ENCODE measurements at regions not wholly inside any gene's neighbourhood (a gene's known extent, or its start where the extent isn't known, plus 50 kb on each side); places are given as distances from the start of the nearest gene placed in this dataset.

GRCh38 chrX:14412686-14413085 lies 116.7 kb upstream of the GLRA2 start:
- DNase-seq (ENCODE audit: low spot score in 2 of 2) = no peak
- Histone ChIP-seq H3K27me3 (no peaks in the 10 kb centered on the region), H3K27ac (no peak overlapping the region), H3K36me3 (no peaks in the 10 kb centered on the region), H3K9me3 (no peaks in the 10 kb centered on the region), H3K4me1 (no peaks in the 10 kb centered on the region), H3K4me3 (no peak overlapping the region)
- TF ChIP-seq EP300 (IDR thresholded peaks at IDR 0.05) (no peak), POLR2AphosphoS5 (IDR thresholded peaks at IDR 0.05) (no peak), CTCF (IDR thresholded peaks at IDR 0.05) (no peak)
- WGBS = 68% methylated on average over 1 of the region's 1 CpG

GRCh38 chrX:14411326-14411725 lies 118.0 kb upstream of the GLRA2 start:
- no peak overlapping the region for H3K27ac ChIP-seq
- DNase-seq (ENCODE audit: low spot score in 2 of 2) = no peak
- TF ChIP-seq EP300 (IDR thresholded peaks at IDR 0.05) (no peak), POLR2AphosphoS5 (IDR thresholded peaks at IDR 0.05) (no peak), CTCF (IDR thresholded peaks at IDR 0.05) (no peak), POLR2A (IDR thresholded peaks at IDR 0.05) (no peak)
- 37% methylated on average over 1 of the region's 1 CpG for WGBS
- no peaks in the 10 kb centered on the region for H3K9me3 ChIP-seq
- no peaks in the 10 kb centered on the region for H3K4me1 ChIP-seq
- no peaks in the 10 kb centered on the region for H3K36me3 ChIP-seq
- no peak overlapping the region for H3K4me3 ChIP-seq
- H3K27me3 ChIP-seq = no peaks in the 10 kb centered on the region

GRCh38 chrX:14409341-14409740 lies 120.0 kb upstream of the GLRA2 start:
- no peak for TF ChIP-seq POLR2A (IDR thresholded peaks at IDR 0.05)
- no peak for TF ChIP-seq CTCF (IDR thresholded peaks at IDR 0.05)
- TF ChIP-seq EP300 (IDR thresholded peaks at IDR 0.05) = no peak
- no peak for TF ChIP-seq POLR2AphosphoS5 (IDR thresholded peaks at IDR 0.05)
- Histone ChIP-seq H3K27me3 (no peaks in the 10 kb centered on the region), H3K36me3 (no peaks in the 10 kb centered on the region), H3K9me3 (no peaks in the 10 kb centered on the region), H3K4me1 (no peaks in the 10 kb centered on the region), H3K27ac (no peak overlapping the region), H3K4me3 (no peak overlapping the region)
- WGBS = 35% methylated on average over 2 of the region's 2 CpGs
- DNase-seq (ENCODE audit: low spot score in 2 of 2) = no peak

DNA sequence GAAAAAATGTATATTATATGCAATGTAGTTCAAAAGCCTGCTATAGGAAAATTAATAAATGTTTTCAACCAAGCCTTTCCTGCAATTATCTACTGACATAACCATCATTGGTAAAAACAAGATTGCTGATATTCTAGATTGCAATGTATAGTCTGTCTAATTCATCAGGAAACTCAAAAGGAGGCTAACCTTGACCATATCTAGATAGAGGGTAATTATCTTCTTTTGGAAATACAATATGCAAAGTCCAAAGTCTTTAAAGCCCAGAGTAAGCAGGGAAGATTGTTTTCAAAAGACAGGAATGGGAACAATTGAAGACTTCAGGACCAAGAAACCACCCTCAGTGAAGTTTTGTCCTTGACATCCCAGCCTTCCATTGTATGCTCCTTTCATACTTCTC lies 123.1 kb upstream of the GLRA2 start:
- Histone ChIP-seq H3K4me3 (no peak overlapping the region), H3K27ac (no peak overlapping the region), H3K27me3 (no peaks in the 10 kb centered on the region), H3K4me1 (no peaks in the 10 kb centered on the region), H3K36me3 (no peaks in the 10 kb centered on the region), H3K9me3 (no peaks in the 10 kb centered on the region)
- DNase-seq (ENCODE audit: low spot score in 2 of 2) = no peak
- no peak for TF ChIP-seq CTCF (IDR thresholded peaks at IDR 0.05)
- no peak for TF ChIP-seq POLR2AphosphoS5 (IDR thresholded peaks at IDR 0.05)
- no peak for TF ChIP-seq POLR2A (IDR thresholded peaks at IDR 0.05)
- TF ChIP-seq EP300 (IDR thresholded peaks at IDR 0.05) = no peak

DNA sequence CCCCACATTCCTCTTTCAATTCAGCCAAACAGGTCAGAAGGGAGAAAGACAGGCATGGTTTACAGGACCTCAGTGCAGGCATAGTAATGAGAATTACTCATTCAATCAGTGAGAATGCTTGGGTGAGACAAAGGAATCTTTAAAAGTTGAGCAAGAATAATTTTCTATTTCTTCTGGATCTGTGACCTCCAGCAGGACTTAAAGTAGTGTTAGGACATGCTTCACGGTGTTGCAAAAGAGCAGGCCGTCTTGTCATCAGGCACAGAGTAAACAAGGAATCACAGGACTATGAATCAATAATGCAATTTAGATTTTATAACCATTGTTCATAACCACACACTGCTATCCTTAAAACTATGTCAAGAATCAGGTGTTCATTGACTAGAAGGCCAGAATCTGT lies 130.6 kb upstream of the GLRA2 start:
- H3K27ac ChIP-seq = no peak overlapping the region
- WGBS = 52% methylated on average over 2 of the region's 2 CpGs
- no peak for DNase-seq (ENCODE audit: low spot score in 2 of 2)
- H3K36me3 ChIP-seq = no peaks in the 10 kb centered on the region
- no peaks in the 10 kb centered on the region for H3K27me3 ChIP-seq
- no peaks in the 10 kb centered on the region for H3K9me3 ChIP-seq
- H3K4me1 ChIP-seq = no peaks in the 10 kb centered on the region
- no peak overlapping the region for H3K4me3 ChIP-seq
- no peak for TF ChIP-seq POLR2AphosphoS5 (IDR thresholded peaks at IDR 0.05)
- TF ChIP-seq CTCF (IDR thresholded peaks at IDR 0.05) = no peak
- TF ChIP-seq EP300 (IDR thresholded peaks at IDR 0.05) = no peak
- TF ChIP-seq POLR2A (IDR thresholded peaks at IDR 0.05) = no peak

Measured in suprapubic skin (tissue), 4 donors.